Upper lobe of left lung (tissue), 4 donors: ENCODE measurements at regions not wholly inside any gene's neighbourhood (a gene's known extent, or its start where the extent isn't known, plus 50 kb on each side); places are given as distances from the start of the nearest gene placed in this dataset.

Experiments used
- EP300 ChIP-seq, 4 donors: sonication (generic); formaldehyde crosslinking; IDR thresholded peaks; one replicate each; pipeline ENCODE4 v1.5.1; 2017; ENCODE audit warnings: antibody characterized with exemption in 4 of 4, control low read depth in 2 of 4
- TF ChIP-seq, protein P1 (sequence below), 6 experiments: fragments of 450-650 bp in 4 of 6; fragments of 200-600 bp in 2 of 6; sonication (generic) in 2 of 6; IDR thresholded peaks; one replicate each; pipeline ENCODE4 v1.5.1; 2016 to 2019; ENCODE audit warnings: antibody characterized with exemption in 6 of 6

DNA sequence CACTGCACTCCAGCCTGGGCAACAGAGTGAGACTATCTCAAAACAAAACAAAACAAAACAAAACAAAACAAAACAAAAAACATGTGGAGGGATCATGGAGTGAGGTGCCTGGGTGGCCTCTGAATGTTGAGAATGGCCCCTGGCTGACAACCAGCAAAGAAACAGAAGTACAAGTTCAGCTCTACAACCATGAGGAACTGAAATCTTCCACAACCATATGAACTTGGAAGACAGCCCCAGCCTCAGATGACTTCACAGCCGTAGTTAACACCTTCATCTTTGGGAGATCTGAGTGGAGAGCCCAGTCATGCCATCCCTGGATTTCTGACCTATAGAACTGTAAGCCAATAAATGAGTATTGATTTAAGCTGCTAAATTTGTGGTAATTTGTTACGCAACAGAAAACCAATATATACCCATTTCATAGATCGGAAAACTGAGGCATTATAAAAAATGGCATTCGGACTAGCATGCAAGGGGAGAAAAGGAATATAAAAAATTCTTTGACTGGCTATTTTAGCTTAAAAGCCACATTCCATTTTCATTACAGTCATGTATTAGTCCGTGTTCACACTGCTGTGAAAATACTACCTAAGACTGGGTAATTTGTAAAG is 138.7 kb upstream of the RAPGEF2 start:
- TF ChIP-seq, protein P1, sequence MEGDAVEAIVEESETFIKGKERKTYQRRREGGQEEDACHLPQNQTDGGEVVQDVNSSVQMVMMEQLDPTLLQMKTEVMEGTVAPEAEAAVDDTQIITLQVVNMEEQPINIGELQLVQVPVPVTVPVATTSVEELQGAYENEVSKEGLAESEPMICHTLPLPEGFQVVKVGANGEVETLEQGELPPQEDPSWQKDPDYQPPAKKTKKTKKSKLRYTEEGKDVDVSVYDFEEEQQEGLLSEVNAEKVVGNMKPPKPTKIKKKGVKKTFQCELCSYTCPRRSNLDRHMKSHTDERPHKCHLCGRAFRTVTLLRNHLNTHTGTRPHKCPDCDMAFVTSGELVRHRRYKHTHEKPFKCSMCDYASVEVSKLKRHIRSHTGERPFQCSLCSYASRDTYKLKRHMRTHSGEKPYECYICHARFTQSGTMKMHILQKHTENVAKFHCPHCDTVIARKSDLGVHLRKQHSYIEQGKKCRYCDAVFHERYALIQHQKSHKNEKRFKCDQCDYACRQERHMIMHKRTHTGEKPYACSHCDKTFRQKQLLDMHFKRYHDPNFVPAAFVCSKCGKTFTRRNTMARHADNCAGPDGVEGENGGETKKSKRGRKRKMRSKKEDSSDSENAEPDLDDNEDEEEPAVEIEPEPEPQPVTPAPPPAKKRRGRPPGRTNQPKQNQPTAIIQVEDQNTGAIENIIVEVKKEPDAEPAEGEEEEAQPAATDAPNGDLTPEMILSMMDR (IDR thresholded peaks at IDR 0.05), result no peak
- TF ChIP-seq EP300 (IDR thresholded peaks at IDR 0.05), result no peak
